PC-3 (cell line): ENCODE measurements at regions not wholly inside any gene's neighbourhood (a gene's known extent, or its start where the extent isn't known, plus 50 kb on each side); places are given as distances from the start of the nearest gene placed in this dataset.
"Not testable (repeated sequence)": the region's sequence is repeated elsewhere in the genome, so short reads cannot be mapped to it uniquely, and the experiment has no call there.

ENCODE experiments used
- ATAC-seq: fragments of 200-7000 bp; cut with Tn5 transposase; 2 replicates; pipeline ENCODE4 v1.9.1; 2020; ENCODE audit warnings: mild to moderate bottlenecking, moderate library complexity
- BruUV-seq: library from RNA; stranded (reverse); fragments of 400-500 nt; replicated peaks from 2 replicates; lab custom pipeline; 2021; lab: Mats Ljungman, UMichigan
- CTCF ChIA-PET: fragments of 300-600 bp; sonication (Branson Sonifier 250); formaldehyde crosslinking; loops from one replicate; lab custom pipeline; 2022; ENCODE audit warnings: antibody characterized with exemption; lab: Charles Lee
- POLR2A ChIA-PET: fragments of 300-600 bp; sonication (Branson Sonifier 250); formaldehyde crosslinking; loops from one replicate; lab custom pipeline; 2022; ENCODE audit warnings: antibody characterized with exemption; ENCODE audit not compliant: unreplicated experiment; lab: Charles Lee
- DNase-seq: peaks from one replicate; pipeline ENCODE4 v3.0.0-alpha.2; 2015
- H2AFZ ChIP-seq: fragments of 300-600 bp; sonication (generic); 2 replicates; pipeline ENCODE4 v1.6.0; 2016; ENCODE audit warnings: antibody characterized with exemption, low read length
- H3F3A ChIP-seq: fragments of 300-600 bp; sonication (generic); one replicate; pipeline ENCODE4 v1.6.0; 2017; ENCODE audit warnings: antibody characterized with exemption, low read length, control low read depth, mild to moderate bottlenecking; ENCODE audit not compliant: unreplicated experiment
- H3K27ac ChIP-seq: fragments of 300-600 bp; sonication (generic); 2 replicates; pipeline ENCODE4 v1.5.1; 2016; ENCODE audit warnings: mild to moderate bottlenecking, low read length
- H3K27me3 ChIP-seq: fragments of 300-600 bp; sonication (generic); 2 replicates; pipeline ENCODE4 v1.6.1; 2016; ENCODE audit warnings: low read length, mixed read lengths
- H3K36me3 ChIP-seq: fragments of 300-600 bp; sonication (generic); 2 replicates; pipeline ENCODE4 v1.6.1; 2016; ENCODE audit warnings: low read depth, mixed run types, low read length, mixed read lengths
- H3K4me1 ChIP-seq: fragments of 300-600 bp; sonication (generic); 2 replicates; pipeline ENCODE4 v1.5.1; 2016; ENCODE audit warnings: low read length; ENCODE audit not compliant: insufficient read depth
- H3K4me2 ChIP-seq: fragments of 300-600 bp; sonication (generic); 2 replicates; pipeline ENCODE4 v1.6.0; 2016; ENCODE audit warnings: low read length
- H3K4me3 ChIP-seq: fragments of 300-600 bp; sonication (generic); 2 replicates; pipeline ENCODE4 v1.5.1; 2016; ENCODE audit warnings: mild to moderate bottlenecking, low read length, mixed read lengths
- H3K79me2 ChIP-seq: fragments of 300-600 bp; sonication (generic); 2 replicates; pipeline ENCODE4 v1.6.1; 2017; ENCODE audit warnings: low read length, mixed read lengths
- H3K9ac ChIP-seq: fragments of 300-600 bp; sonication (generic); 2 replicates; pipeline ENCODE4 v1.6.0; 2016; ENCODE audit warnings: mild to moderate bottlenecking, low read length
- H3K9me2 ChIP-seq: fragments of 300-600 bp; sonication (generic); replicated peaks from 2 replicates; pipeline ENCODE4 v1.6.1; 2016; ENCODE audit warnings: mixed run types, low read length, mixed read lengths
- H3K9me3 ChIP-seq: fragments of 300-600 bp; sonication (generic); 2 replicates; pipeline ENCODE4 v1.6.1; 2016; ENCODE audit warnings: low read length, mixed read lengths
- H4K20me1 ChIP-seq: fragments of 300-600 bp; sonication (generic); 2 replicates; pipeline ENCODE4 v1.6.1; 2016; ENCODE audit warnings: low read length, mixed read lengths
- CTCF ChIP-seq: fragments of 300-600 bp; sonication (generic); conservative IDR thresholded peaks from 2 replicates; pipeline ENCODE4 v1.5.1; 2017; ENCODE audit warnings: antibody characterized with exemption, low read depth, mild to moderate bottlenecking, low read length
- EZH2 ChIP-seq: fragments of 300-600 bp; sonication (generic); IDR thresholded peaks from one replicate; pipeline ENCODE4 v1.6.1; 2017; ENCODE audit warnings: antibody characterized with exemption, mild to moderate bottlenecking, low read length; ENCODE audit not compliant: unreplicated experiment
- EZH2phosphoT487 ChIP-seq: fragments of 300-600 bp; sonication (generic); IDR thresholded peaks from 2 replicates; pipeline ENCODE4 v1.6.1; 2018; ENCODE audit warnings: mild to moderate bottlenecking, antibody characterized with exemption, low read length, borderline replicate concordance
- intact Hi-C: fragments of 100-400 bp; cut with micrococcal nuclease; formaldehyde crosslinking; loops from 2 replicates; pipeline ENCODE4 v1.9.0; 2023

DNA sequence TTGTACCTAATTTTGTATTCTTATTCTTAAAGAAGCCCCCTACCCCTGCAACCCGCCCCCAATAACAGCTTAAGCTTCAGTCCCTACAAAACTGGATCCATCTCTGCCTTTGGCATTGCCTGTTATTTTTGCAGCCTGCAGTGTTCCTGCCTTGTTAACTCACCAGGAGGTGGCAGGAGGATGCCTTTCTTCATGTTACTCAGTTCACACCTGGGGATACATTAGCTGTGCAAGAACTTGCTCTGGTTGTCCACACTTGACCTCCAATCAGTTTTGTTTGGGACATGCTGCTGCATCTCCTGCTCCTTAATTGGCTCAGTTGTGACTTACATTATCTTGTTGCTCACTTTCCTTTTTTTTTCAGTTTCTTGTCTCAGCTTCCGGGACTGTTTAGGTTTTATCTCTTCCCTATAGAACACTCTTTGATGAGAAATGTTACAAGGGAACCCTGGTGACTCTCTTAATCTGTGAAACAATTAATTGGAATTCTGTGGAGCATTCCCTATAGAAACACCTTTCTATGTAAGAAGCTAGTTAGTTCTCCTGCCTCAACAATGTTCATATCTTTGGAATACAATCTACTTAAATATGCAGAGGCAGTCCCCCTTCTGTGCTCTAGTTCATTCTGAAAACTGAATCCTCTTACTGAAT is 467.7 kb upstream of the ACO1 start:
- intact Hi-C loops = no loop called here
- H4K20me1 ChIP-seq = no peaks in the 10 kb centered on the region
- BruUV-seq = no TSS peak
- no peaks in the 10 kb centered on the region for H3K9me2 ChIP-seq
- H3K27me3 ChIP-seq = no peaks in the 10 kb centered on the region; the same call in 1 of the 2 replicates
- ChIA-PET CTCF (no interaction called here), POLR2A (no interaction called here)
- no peaks in the 10 kb centered on the region for H3K9me3 ChIP-seq
- no peaks in the 10 kb centered on the region for H3K79me2 ChIP-seq
- ATAC-seq (peak; percentile 35; the same call in 1 of the 2 replicates), DNase-seq (peak; percentile 3)
- no peak overlapping the region for H3K4me2 ChIP-seq
- no peak overlapping the region for H3K27ac ChIP-seq
- H3K9ac ChIP-seq = no peak overlapping the region
- TF ChIP-seq CTCF (peak; percentile 30; the same call in 1 of the 2 replicates), EZH2phosphoT487 (no peak), EZH2 (no peak)
- no peaks in the 10 kb centered on the region for H3K4me1 ChIP-seq
- H3K36me3 ChIP-seq = no peaks in the 10 kb centered on the region
- no peak overlapping the region for H2AFZ ChIP-seq
- H3K4me3 ChIP-seq = no peak overlapping the region
- H3F3A ChIP-seq = no peaks in the 10 kb centered on the region

- BruUV-seq, H3K27ac ChIP-seq, intact Hi-C loops, H3K4me2 ChIP-seq, H3K9me2 ChIP-seq, ATAC-seq, H3K4me3 ChIP-seq, H3K36me3 ChIP-seq, H3K9me3 ChIP-seq, DNase-seq, H3K9ac ChIP-seq, H3K79me2 ChIP-seq, POLR2A ChIA-PET, H3K4me1 ChIP-seq, H4K20me1 ChIP-seq, H3K27me3 ChIP-seq, CTCF ChIA-PET, H3F3A ChIP-seq, H2AFZ ChIP-seq: not testable (repeated sequence)
Measured at GRCh38 chr9:31937737-31938136, 446.7 kb upstream of the ACO1 start.

GRCh38 chr9:31950756-31951155 is 433.7 kb upstream of the ACO1 start:
- Histone ChIP-seq H3K27me3 (no peaks in the 10 kb centered on the region), H3K9me2 (no peaks in the 10 kb centered on the region), H3K79me2 (no peaks in the 10 kb centered on the region), H3K9ac (no peak overlapping the region), H2AFZ (no peak overlapping the region), H3K36me3 (no peaks in the 10 kb centered on the region), H3F3A (no peaks in the 10 kb centered on the region), H4K20me1 (no peaks in the 10 kb centered on the region), H3K4me3 (no peak overlapping the region), H3K27ac (no peak overlapping the region), H3K4me2 (no peak overlapping the region), H3K4me1 (no peaks in the 10 kb centered on the region), H3K9me3 (no peaks in the 10 kb centered on the region)
- ATAC-seq (no peak), DNase-seq (no peak)
- no TSS peak for BruUV-seq
- ChIA-PET POLR2A (no interaction called here), CTCF (no interaction called here)
- intact Hi-C loops = no loop called here
- TF ChIP-seq EZH2phosphoT487 (no peak), CTCF (no peak)
